CD14-positive monocyte (primary cell): ENCODE measurements at regions not wholly inside any gene's neighbourhood (a gene's known extent, or its start where the extent isn't known, plus 50 kb on each side); places are given as distances from the start of the nearest gene placed in this dataset.

Experiments used
- DNase-seq, 3 donors: peaks; one replicate each; pipeline ENCODE4 v3.0.0-alpha.2; 2011 to 2022
- H2AFZ ChIP-seq: 2 replicates; pipeline ENCODE4 v1.6.0; 2012; ENCODE audit warnings: mild to moderate bottlenecking, low read depth, low read length, inconsistent platforms; ENCODE audit not compliant: insufficient read depth, poor library complexity, severe bottlenecking
- H3K27ac ChIP-seq, 2 donors: 1 replicate in 1 of 2; 2 replicates in 1 of 2; pipeline ENCODE4 v1.5.1; 2012 to 2013; ENCODE audit warnings: low read length in 2 of 2, control low read depth in 1 of 2, inconsistent platforms in 1 of 2, low read depth in 1 of 2, mild to moderate bottlenecking in 1 of 2
- H3K27me3 ChIP-seq, 2 donors: one replicate each; pipeline versions ENCODE4 v1.6.0 to v1.6.1; 2011 to 2013; ENCODE audit warnings: low read length in 2 of 2; ENCODE audit not compliant: control insufficient read depth in 2 of 2, insufficient read depth in 2 of 2
- H3K36me3 ChIP-seq, 2 donors: replicated peaks in 1 of 2; 1 replicate in 1 of 2; 2 replicates in 1 of 2; pipeline versions ENCODE4 v1.5.1 to v1.6.1; 2012 to 2013; ENCODE audit warnings: low read length in 2 of 2, control low read depth in 1 of 2, inconsistent platforms in 1 of 2, mild to moderate bottlenecking in 1 of 2; ENCODE audit not compliant: insufficient read depth in 2 of 2, control insufficient read depth in 1 of 2
- H3K4me1 ChIP-seq, 2 donors: 1 replicate in 1 of 2; 2 replicates in 1 of 2; pipeline versions ENCODE4 v1.5.1 to v1.6.1; 2012 to 2013; ENCODE audit warnings: low read length in 2 of 2, control low read depth in 1 of 2, inconsistent platforms in 1 of 2, mild to moderate bottlenecking in 1 of 2, moderate library complexity in 1 of 2; ENCODE audit not compliant: insufficient read depth in 2 of 2, control insufficient read depth in 1 of 2
- H3K4me2 ChIP-seq: replicated peaks from 2 replicates; pipeline ENCODE3; 2012; ENCODE audit warnings: low read length, moderate library complexity, mild to moderate bottlenecking; ENCODE audit not compliant: poor library complexity, severe bottlenecking; ENCODE audit errors: extremely low read depth
- H3K4me3 ChIP-seq, 3 experiments: fragments of 200-600 bp in 1 of 3; sonication (generic) in 1 of 3; replicated peaks in 1 of 3; 1 replicate in 2 of 3; 2 replicates in 1 of 3; pipeline ENCODE4 v1.5.1; 2011 to 2013; ENCODE audit warnings: low read length in 3 of 3, mild to moderate bottlenecking in 3 of 3, control low read depth in 2 of 3, low read depth in 2 of 3, inconsistent platforms in 1 of 3, moderate library complexity in 1 of 3
- H3K79me2 ChIP-seq: 2 replicates; pipeline ENCODE4 v1.6.0; 2012; ENCODE audit warnings: mild to moderate bottlenecking, control low read depth, inconsistent platforms, low read length, moderate library complexity; ENCODE audit not compliant: insufficient read depth
- H3K9ac ChIP-seq: 2 replicates; pipeline ENCODE4 v1.6.0; 2017; ENCODE audit warnings: low read length, mild to moderate bottlenecking; ENCODE audit not compliant: insufficient read depth, poor library complexity, severe bottlenecking
- H3K9me3 ChIP-seq, 2 donors: replicated peaks in 1 of 2; 1 replicate in 1 of 2; 2 replicates in 1 of 2; pipeline versions ENCODE4 v1.5.1 to v1.6.1; 2012 to 2013; ENCODE audit warnings: low read length in 2 of 2, control low read depth in 1 of 2; ENCODE audit not compliant: control insufficient read depth in 1 of 2, insufficient read depth in 1 of 2
- H4K20me1 ChIP-seq: 2 replicates; pipeline ENCODE4 v1.6.0; 2012; ENCODE audit warnings: mild to moderate bottlenecking, low read length, control low read depth, moderate library complexity; ENCODE audit not compliant: insufficient read depth
- H3K27ac Mint-ChIP-seq, 7 donors: one replicate each; pipeline ENCODE4 v1.8.0; 2020; ENCODE audit warnings: mild to moderate bottlenecking in 7 of 7, mixed read lengths in 7 of 7, moderate library complexity in 6 of 7, inconsistent platforms in 2 of 7
- H3K27me3 Mint-ChIP-seq, 3 donors: one replicate each; pipeline ENCODE4 v1.8.0; 2021 to 2022; ENCODE audit warnings: low read depth in 3 of 3, mild to moderate bottlenecking in 3 of 3, mixed read lengths in 3 of 3, moderate library complexity in 3 of 3, inconsistent platforms in 1 of 3
- H3K36me3 Mint-ChIP-seq, 2 donors: one replicate each; pipeline ENCODE4 v1.8.0; 2020; ENCODE audit warnings: mixed read lengths in 2 of 2, inconsistent platforms in 1 of 2, mild to moderate bottlenecking in 1 of 2
- H3K4me1 Mint-ChIP-seq: one replicate; pipeline ENCODE4 v1.8.0; 2020; ENCODE audit warnings: mild to moderate bottlenecking, mixed read lengths
- H3K4me3 Mint-ChIP-seq, 2 donors: one replicate each; pipeline ENCODE4 v1.8.0; 2020; ENCODE audit warnings: mild to moderate bottlenecking in 2 of 2, mixed read lengths in 2 of 2, moderate library complexity in 1 of 2
- H3K9me3 Mint-ChIP-seq, 7 donors: one replicate each; pipeline ENCODE4 v1.8.0; 2020 to 2022; ENCODE audit warnings: mixed read lengths in 7 of 7, mild to moderate bottlenecking in 6 of 7, moderate library complexity in 6 of 7, inconsistent platforms in 2 of 7
- WGBS: methylation state at CpG from one replicate; pipeline ENCODE4 v1.1.5; 2013; ENCODE audit warnings: missing lambda C conversion rate; ENCODE audit not compliant: insufficient coverage; 5-methylcytosine and 5-hydroxymethylcytosine counted together
- intact Hi-C, 2 donors: fragments of 100-400 bp; cut with micrococcal nuclease; formaldehyde crosslinking; loops; one replicate each; pipeline versions ENCODE4 v1.15.0 to v1.15.1; 2023
- TF ChIP-seq, protein P1 (sequence below): fragments of 200-600 bp; IDR thresholded peaks from one replicate; pipeline ENCODE4 v1.8.0; 2022; ENCODE audit warnings: antibody characterized with exemption, mild to moderate bottlenecking

DNA sequence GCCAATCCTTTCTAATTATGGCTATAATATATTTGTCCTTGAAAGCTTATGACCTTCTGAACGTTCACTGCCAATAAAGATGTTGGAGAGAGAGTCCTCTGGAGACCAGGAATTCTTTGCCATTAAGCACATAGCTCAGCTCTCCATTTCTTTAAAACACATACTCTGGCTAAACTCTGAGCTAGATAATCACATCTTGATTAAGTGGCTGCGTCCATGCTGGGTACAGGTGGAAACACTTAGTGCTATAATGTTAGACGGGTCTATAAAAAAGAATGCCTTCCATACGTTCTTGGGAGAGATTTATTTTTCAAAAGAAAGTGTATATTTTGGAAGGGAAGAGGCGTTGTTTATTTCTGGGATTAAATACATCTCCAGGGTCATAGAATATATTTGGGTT lies 314.5 kb downstream of the LPIN1 start:
- Mint-ChIP-seq H3K4me3 (no peak overlapping the region), H3K4me1 (peaks cover 41% of the 10 kb centered on the region), H3K27ac (no peak overlapping the region), H3K9me3 (peaks cover 0 to 6% (median 2%) of the 10 kb centered on the region in 7 donors), H3K36me3 (no peaks in the 10 kb centered on the region), H3K27me3 (peaks cover 4 to 14% (median 7%) of the 10 kb centered on the region in 3 donors)
- no peak overlapping the region for H3K4me2 ChIP-seq
- H3K27ac ChIP-seq = no peak overlapping the region
- H3K4me3 ChIP-seq = no peak overlapping the region
- peaks cover 0 to 3% of the 10 kb centered on the region in 2 donors for H3K27me3 ChIP-seq
- H3K36me3 ChIP-seq = no peaks in the 10 kb centered on the region
- H4K20me1 ChIP-seq = no peaks in the 10 kb centered on the region
- no peak overlapping the region for H2AFZ ChIP-seq
- H3K9ac ChIP-seq = no peak overlapping the region
- no peak for DNase-seq
- TF ChIP-seq, protein P1, sequence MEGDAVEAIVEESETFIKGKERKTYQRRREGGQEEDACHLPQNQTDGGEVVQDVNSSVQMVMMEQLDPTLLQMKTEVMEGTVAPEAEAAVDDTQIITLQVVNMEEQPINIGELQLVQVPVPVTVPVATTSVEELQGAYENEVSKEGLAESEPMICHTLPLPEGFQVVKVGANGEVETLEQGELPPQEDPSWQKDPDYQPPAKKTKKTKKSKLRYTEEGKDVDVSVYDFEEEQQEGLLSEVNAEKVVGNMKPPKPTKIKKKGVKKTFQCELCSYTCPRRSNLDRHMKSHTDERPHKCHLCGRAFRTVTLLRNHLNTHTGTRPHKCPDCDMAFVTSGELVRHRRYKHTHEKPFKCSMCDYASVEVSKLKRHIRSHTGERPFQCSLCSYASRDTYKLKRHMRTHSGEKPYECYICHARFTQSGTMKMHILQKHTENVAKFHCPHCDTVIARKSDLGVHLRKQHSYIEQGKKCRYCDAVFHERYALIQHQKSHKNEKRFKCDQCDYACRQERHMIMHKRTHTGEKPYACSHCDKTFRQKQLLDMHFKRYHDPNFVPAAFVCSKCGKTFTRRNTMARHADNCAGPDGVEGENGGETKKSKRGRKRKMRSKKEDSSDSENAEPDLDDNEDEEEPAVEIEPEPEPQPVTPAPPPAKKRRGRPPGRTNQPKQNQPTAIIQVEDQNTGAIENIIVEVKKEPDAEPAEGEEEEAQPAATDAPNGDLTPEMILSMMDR = no peak
- intact Hi-C loops = no loop called here
- 100% methylated on average over 1 of the region's 5 CpGs for WGBS
- H3K9me3 ChIP-seq = no peaks in the 10 kb centered on the region
- peaks cover 24 to 42% of the 10 kb centered on the region in 2 donors for H3K4me1 ChIP-seq
- H3K79me2 ChIP-seq = no peaks in the 10 kb centered on the region

DNA sequence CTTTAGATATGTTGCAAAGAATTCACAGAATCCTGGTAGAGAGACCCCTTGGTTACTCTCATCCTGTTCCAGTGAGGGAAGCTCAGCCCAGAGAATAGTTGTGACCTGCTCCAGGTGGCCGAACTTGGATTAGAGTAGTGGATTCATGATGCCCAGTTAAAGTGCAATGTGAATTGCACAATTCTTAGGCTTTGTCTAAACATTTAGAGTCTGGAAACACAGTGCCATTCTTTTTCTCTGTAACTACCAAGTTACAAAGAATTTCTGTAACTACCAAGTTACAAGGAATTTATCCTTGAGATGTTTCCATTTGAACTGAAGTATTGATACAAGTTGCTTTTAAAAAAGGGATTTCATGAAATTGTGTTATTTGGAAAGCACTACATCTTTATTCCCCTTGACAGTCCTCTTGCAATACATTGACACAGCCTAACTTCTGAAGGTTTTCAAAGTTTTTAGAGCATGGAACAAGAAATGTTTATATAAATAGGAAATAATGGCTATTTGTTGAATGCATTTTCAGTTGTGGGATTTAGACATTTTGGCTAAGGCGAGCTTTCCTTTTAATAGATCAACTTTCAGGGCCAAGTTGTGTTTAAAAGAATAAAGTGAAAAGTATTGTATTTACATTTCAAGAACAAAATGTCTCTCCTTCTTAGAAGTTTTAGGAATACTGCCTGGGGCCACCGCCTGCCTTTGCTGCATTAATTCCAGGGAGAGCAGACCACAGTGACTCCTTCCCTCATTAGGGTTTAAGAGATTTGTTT lies 315.0 kb downstream of the LPIN1 start:
- no peak overlapping the region for H3K4me3 ChIP-seq
- no peak for DNase-seq
- H3K9me3 ChIP-seq = no peaks in the 10 kb centered on the region
- H3K79me2 ChIP-seq = no peaks in the 10 kb centered on the region
- H3K9ac ChIP-seq = no peak overlapping the region
- peaks cover 0 to 6% (median 2%) of the 10 kb centered on the region in 7 donors for H3K9me3 Mint-ChIP-seq
- no peak overlapping the region for H3K4me3 Mint-ChIP-seq
- intact Hi-C loops = no loop called here
- H3K4me1 Mint-ChIP-seq = peaks cover 36% of the 10 kb centered on the region
- WGBS = no CpG with 5 or more reads among the region's 3 CpGs
- TF ChIP-seq, protein P1 = no peak
- H3K4me1 ChIP-seq = peaks cover 21 to 38% of the 10 kb centered on the region in 2 donors
- peaks cover 4 to 12% (median 7%) of the 10 kb centered on the region in 3 donors for H3K27me3 Mint-ChIP-seq
- H2AFZ ChIP-seq = no peak overlapping the region
- no peaks in the 10 kb centered on the region for H4K20me1 ChIP-seq
- H3K4me2 ChIP-seq = no peak overlapping the region
- no peaks in the 10 kb centered on the region for H3K36me3 ChIP-seq
- no peak overlapping the region for H3K27ac ChIP-seq
- peaks cover 0 to 3% of the 10 kb centered on the region in 2 donors for H3K27me3 ChIP-seq
- no peaks in the 10 kb centered on the region for H3K36me3 Mint-ChIP-seq
- H3K27ac Mint-ChIP-seq = no peak overlapping the region
